ENCODE measurements at regions not wholly inside any gene's neighbourhood (a gene's known extent, or its start where the extent isn't known, plus 50 kb on each side); places are given as distances from the start of the nearest gene placed in this dataset.

DNA sequence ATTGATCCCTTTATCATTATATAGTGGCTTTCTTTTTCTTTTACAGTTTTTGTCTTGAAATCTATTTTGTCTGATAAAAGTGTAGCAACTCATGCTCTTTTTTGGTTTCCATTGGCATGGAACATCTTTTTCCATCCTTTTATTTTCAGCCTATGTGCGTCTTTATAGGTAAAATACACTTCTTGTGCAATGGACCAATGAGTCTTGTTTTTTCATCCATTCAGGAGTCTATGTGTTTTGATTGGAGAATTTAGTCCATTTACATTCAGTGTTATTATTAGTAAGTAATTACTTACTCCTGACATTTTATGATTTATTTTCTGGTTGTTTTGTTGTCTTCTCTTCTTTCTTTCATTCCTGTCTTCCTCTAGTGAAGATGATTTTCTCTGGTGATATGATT, 66.4 kb upstream of the IL2 start:
- intact Hi-C loops (cut with micrococcal nuclease): no loop called here
- Mint-ChIP-seq H3K36me3 (ENCODE audit: low read depth) (no peaks in the 10 kb centered on the region), H3K27me3 (peaks cover 23% of the 10 kb centered on the region), H3K4me3 (no peak overlapping the region), H3K4me1 (ENCODE audit: low read depth) (no peaks in the 10 kb centered on the region), H3K27ac (no peak overlapping the region), H3K9me3 (peaks cover 9% of the 10 kb centered on the region)
- ChIA-PET POLR2A (no interaction called here), CTCF (no interaction called here)
- no peak for DNase-seq
- TF ChIP-seq, protein P1, sequence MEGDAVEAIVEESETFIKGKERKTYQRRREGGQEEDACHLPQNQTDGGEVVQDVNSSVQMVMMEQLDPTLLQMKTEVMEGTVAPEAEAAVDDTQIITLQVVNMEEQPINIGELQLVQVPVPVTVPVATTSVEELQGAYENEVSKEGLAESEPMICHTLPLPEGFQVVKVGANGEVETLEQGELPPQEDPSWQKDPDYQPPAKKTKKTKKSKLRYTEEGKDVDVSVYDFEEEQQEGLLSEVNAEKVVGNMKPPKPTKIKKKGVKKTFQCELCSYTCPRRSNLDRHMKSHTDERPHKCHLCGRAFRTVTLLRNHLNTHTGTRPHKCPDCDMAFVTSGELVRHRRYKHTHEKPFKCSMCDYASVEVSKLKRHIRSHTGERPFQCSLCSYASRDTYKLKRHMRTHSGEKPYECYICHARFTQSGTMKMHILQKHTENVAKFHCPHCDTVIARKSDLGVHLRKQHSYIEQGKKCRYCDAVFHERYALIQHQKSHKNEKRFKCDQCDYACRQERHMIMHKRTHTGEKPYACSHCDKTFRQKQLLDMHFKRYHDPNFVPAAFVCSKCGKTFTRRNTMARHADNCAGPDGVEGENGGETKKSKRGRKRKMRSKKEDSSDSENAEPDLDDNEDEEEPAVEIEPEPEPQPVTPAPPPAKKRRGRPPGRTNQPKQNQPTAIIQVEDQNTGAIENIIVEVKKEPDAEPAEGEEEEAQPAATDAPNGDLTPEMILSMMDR (IDR thresholded peaks at IDR 0.05): no peak
- no peak for ATAC-seq

GRCh38 chr4:122517345-122517744, 60.8 kb upstream of the IL2 start:
- TF ChIP-seq, protein P1 (IDR thresholded peaks at IDR 0.05): no peak
- intact Hi-C loops (cut with micrococcal nuclease): no loop called here
- H3K27ac Mint-ChIP-seq: no peak overlapping the region
- H3K9me3 Mint-ChIP-seq: no peaks in the 10 kb centered on the region
- DNase-seq (no peak), ATAC-seq (no peak)
- no peaks in the 10 kb centered on the region for H3K36me3 Mint-ChIP-seq (ENCODE audit: low read depth)
- CTCF ChIA-PET: interaction anchor here (0.6 to 1.2 kb wide), 2 partner anchors 19 to 61 kb away, joined by 3 to 4 read pairs; no protein-coding TSS in a partner anchor
- H3K27me3 Mint-ChIP-seq: peaks cover 22% of the 10 kb centered on the region
- no peak overlapping the region for H3K4me3 Mint-ChIP-seq
- POLR2A ChIA-PET: no interaction called here
- H3K4me1 Mint-ChIP-seq (ENCODE audit: low read depth): peaks cover 12% of the 10 kb centered on the region

GRCh38 chr4:122516376-122516775, 59.9 kb upstream of the IL2 start:
- H3K27me3 Mint-ChIP-seq: peaks cover 25% of the 10 kb centered on the region

DNA sequence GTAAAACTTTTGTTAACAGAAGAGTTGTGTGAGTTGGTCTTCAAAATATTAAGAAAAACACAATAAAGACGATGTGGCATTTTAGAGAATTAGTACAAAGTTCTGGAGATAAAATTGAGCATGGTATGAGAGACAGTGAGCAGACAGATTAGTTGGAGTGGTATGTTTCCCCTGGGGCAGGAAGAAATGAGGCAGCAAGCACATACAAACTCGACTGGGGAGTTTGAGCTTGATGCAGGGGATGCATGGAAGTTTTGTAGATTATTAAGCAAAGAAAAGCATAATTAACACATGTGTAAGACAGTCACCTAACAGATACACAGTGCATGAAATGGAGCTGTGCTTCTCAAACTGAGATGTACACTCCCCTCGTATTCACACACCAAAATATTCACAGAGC, 58.1 kb upstream of the IL2 start:
- Mint-ChIP-seq H3K4me1 (ENCODE audit: low read depth) (peaks cover 18% of the 10 kb centered on the region), H3K9me3 (no peaks in the 10 kb centered on the region), H3K27ac (no peak overlapping the region), H3K4me3 (no peak overlapping the region), H3K36me3 (ENCODE audit: low read depth) (no peaks in the 10 kb centered on the region), H3K27me3 (peaks cover 19% of the 10 kb centered on the region)
- ChIA-PET POLR2A (no interaction called here), CTCF (interaction anchor here (2.1 kb wide), 1 partner anchor 27 kb away, joined by 5 read pairs; no protein-coding TSS in a partner anchor)
- intact Hi-C loops (cut with micrococcal nuclease): no loop called here
- ATAC-seq: no peak
- TF ChIP-seq, protein P1 (IDR thresholded peaks at IDR 0.05): no peak
- DNase-seq: no peak

More at GRCh38 chr4:122516376-122516775, 59.9 kb upstream of the IL2 start:
- ChIA-PET CTCF (interaction anchor here (1.2 kb wide), 1 partner anchor 62 kb away, joined by 4 read pairs; no protein-coding TSS in a partner anchor), POLR2A (no interaction called here)
- TF ChIP-seq, protein P1 (IDR thresholded peaks at IDR 0.05): no peak
- Mint-ChIP-seq H3K36me3 (ENCODE audit: low read depth) (no peaks in the 10 kb centered on the region), H3K4me3 (no peak overlapping the region), H3K9me3 (no peaks in the 10 kb centered on the region), H3K4me1 (ENCODE audit: low read depth) (peaks cover 18% of the 10 kb centered on the region), H3K27ac (no peak overlapping the region)
- ATAC-seq (no peak), DNase-seq (no peak)
- intact Hi-C loops (cut with micrococcal nuclease): no loop called here

DNA sequence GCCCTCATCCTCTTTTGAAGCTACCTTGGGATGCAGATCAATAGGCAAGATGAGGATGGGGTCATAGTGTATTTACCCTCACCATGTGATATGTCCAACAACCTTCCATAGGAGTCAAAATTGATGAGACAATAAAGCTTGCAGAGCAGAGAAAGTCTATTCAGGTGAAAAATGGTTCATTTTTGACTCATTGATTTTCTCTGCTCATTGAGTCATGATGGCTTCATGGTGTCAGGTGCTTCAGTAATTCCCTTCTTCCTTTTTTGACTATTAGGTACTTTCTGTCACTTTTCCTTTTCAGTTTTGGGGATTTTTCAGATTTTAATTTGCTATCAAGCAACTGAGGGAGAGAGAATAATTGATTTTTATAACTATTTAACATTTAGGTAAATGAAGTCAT, 55.9 kb upstream of the IL2 start:
- no peak overlapping the region for H3K4me3 Mint-ChIP-seq
- TF ChIP-seq, protein P1 (IDR thresholded peaks at IDR 0.05): no peak
- intact Hi-C loops (cut with micrococcal nuclease): no loop called here
- H3K27ac Mint-ChIP-seq: no peak overlapping the region
- no peaks in the 10 kb centered on the region for H3K9me3 Mint-ChIP-seq
- DNase-seq: no peak
- no peaks in the 10 kb centered on the region for H3K36me3 Mint-ChIP-seq (ENCODE audit: low read depth)
- CTCF ChIA-PET: interaction anchor here (0.9 to 1.5 kb wide), 2 partner anchors 10 to 65 kb away, joined by 3 to 5 read pairs; no protein-coding TSS in a partner anchor
- POLR2A ChIA-PET: no interaction called here
- ATAC-seq: peak; percentile 41
- H3K27me3 Mint-ChIP-seq: peaks cover 7% of the 10 kb centered on the region
- H3K4me1 Mint-ChIP-seq (ENCODE audit: low read depth): peaks cover 32% of the 10 kb centered on the region

Data from activated CD8-positive, alpha-beta T cell treated with anti-CD3 and anti-CD28 coated beads for 36 hours (primary cell).